ENCODE measurements at regions not wholly inside any gene's neighbourhood (a gene's known extent, or its start where the extent isn't known, plus 50 kb on each side); places are given as distances from the start of the nearest gene placed in this dataset.

- TF ChIP-seq CBX5 (IDR thresholded peaks at IDR 0.05; ENCODE audit: borderline replicate concordance, low read depth) (no peak), TBL1XR1 (IDR thresholded peaks at IDR 0.05; ENCODE audit: low read length in 2 of 2) (no peak), ZBTB2 (IDR thresholded peaks at IDR 0.05) (no peak), ATF3 (IDR thresholded peaks at IDR 0.05) (no peak), ATF3 (CRISPR knock-in tag; conservative IDR thresholded peaks at IDR 0.05) (no peak), MTF1 (CRISPR knock-in tag; IDR thresholded peaks at IDR 0.05; ENCODE audit: borderline replicate concordance) (no peak), CREB1 (IDR thresholded peaks at IDR 0.05) (no peak), CREB1 (CRISPR knock-in tag; IDR thresholded peaks at IDR 0.05) (no peak), ZNF354B (CRISPR knock-in tag; IDR thresholded peaks at IDR 0.05) (no peak), NR2C1 (IDR thresholded peaks at IDR 0.05) (no peak), NR2C1 (tag; IDR thresholded peaks at IDR 0.05) (no peak), CEBPZ (IDR thresholded peaks at IDR 0.05; ENCODE audit: borderline replicate concordance, low read depth, low read length) (no peak)
These were observed 899.9 kb downstream of the C6orf118 start for GRCh38 chr6:164409309-164410009.

All from K562 (cell line).